Osteocyte (in vitro differentiated cells): ENCODE measurements at regions not wholly inside any gene's neighbourhood (a gene's known extent, or its start where the extent isn't known, plus 50 kb on each side); places are given as distances from the start of the nearest gene placed in this dataset.

Experiments used
- DNase-seq: peaks from one replicate; pipeline ENCODE4 v3.0.0; 2021; ENCODE audit warnings: mixed read lengths; ENCODE audit not compliant: unreplicated experiment; ENCODE audit errors: extremely low spot score
- H3K27ac Mint-ChIP-seq: one replicate; pipeline ENCODE4 v1.8.0; 2021; ENCODE audit warnings: mild to moderate bottlenecking, mixed read lengths; ENCODE audit not compliant: unreplicated experiment
- H3K27me3 Mint-ChIP-seq: one replicate; pipeline ENCODE4 v1.8.0; 2021; ENCODE audit warnings: mixed read lengths; ENCODE audit not compliant: unreplicated experiment
- H3K36me3 Mint-ChIP-seq: one replicate; pipeline ENCODE4 v1.8.0; 2021; ENCODE audit warnings: mixed read lengths; ENCODE audit not compliant: unreplicated experiment
- H3K4me1 Mint-ChIP-seq: one replicate; pipeline ENCODE4 v1.8.0; 2021; ENCODE audit warnings: mixed read lengths; ENCODE audit not compliant: unreplicated experiment
- H3K4me3 Mint-ChIP-seq: one replicate; pipeline ENCODE4 v1.8.0; 2021; ENCODE audit warnings: mild to moderate bottlenecking, moderate library complexity, mixed read lengths; ENCODE audit not compliant: unreplicated experiment
- H3K9me3 Mint-ChIP-seq: one replicate; pipeline ENCODE4 v1.8.0; 2021; ENCODE audit warnings: mixed read lengths; ENCODE audit not compliant: unreplicated experiment
- TF ChIP-seq, protein P1 (sequence below): fragments of 200-600 bp; sonication (generic); IDR thresholded peaks from 2 replicates; pipeline ENCODE4 v1.5.0; 2021; ENCODE audit warnings: antibody characterized with exemption, mild to moderate bottlenecking, moderate library complexity

DNA sequence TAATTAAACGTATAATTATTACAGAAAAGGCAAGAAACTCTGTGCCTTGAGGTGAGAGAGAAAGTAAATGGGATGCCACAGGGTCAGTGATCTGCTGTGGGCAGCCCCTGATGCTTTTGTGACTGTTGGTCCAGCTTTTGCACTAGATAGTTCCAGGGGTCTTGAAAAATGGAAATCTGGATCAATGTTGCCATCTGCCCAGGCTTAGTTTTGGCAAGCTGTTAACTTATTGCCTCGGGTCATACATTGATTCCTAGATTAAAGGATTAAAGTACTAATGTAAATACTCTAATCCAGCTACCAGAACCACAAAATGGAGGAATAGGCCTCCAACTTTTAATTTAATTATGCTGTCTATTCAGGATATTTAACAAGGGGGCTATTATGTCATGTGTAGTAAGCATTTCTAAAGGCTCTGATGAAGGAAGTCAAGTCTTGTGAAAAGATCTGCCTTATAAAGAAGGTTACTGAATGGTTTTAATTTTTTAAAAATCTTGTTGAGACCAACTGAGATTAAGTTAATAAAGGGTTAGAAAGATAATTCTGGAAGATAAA, 376.0 kb upstream of the HS3ST5 start:
- H3K4me1 Mint-ChIP-seq = no peaks in the 10 kb centered on the region
- H3K4me3 Mint-ChIP-seq = no peak overlapping the region
- DNase-seq = no peak
- H3K27ac Mint-ChIP-seq = no peak overlapping the region
- TF ChIP-seq, protein P1, sequence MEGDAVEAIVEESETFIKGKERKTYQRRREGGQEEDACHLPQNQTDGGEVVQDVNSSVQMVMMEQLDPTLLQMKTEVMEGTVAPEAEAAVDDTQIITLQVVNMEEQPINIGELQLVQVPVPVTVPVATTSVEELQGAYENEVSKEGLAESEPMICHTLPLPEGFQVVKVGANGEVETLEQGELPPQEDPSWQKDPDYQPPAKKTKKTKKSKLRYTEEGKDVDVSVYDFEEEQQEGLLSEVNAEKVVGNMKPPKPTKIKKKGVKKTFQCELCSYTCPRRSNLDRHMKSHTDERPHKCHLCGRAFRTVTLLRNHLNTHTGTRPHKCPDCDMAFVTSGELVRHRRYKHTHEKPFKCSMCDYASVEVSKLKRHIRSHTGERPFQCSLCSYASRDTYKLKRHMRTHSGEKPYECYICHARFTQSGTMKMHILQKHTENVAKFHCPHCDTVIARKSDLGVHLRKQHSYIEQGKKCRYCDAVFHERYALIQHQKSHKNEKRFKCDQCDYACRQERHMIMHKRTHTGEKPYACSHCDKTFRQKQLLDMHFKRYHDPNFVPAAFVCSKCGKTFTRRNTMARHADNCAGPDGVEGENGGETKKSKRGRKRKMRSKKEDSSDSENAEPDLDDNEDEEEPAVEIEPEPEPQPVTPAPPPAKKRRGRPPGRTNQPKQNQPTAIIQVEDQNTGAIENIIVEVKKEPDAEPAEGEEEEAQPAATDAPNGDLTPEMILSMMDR = no peak
- no peaks in the 10 kb centered on the region for H3K36me3 Mint-ChIP-seq
- no peaks in the 10 kb centered on the region for H3K27me3 Mint-ChIP-seq
- H3K9me3 Mint-ChIP-seq = no peaks in the 10 kb centered on the region

DNA sequence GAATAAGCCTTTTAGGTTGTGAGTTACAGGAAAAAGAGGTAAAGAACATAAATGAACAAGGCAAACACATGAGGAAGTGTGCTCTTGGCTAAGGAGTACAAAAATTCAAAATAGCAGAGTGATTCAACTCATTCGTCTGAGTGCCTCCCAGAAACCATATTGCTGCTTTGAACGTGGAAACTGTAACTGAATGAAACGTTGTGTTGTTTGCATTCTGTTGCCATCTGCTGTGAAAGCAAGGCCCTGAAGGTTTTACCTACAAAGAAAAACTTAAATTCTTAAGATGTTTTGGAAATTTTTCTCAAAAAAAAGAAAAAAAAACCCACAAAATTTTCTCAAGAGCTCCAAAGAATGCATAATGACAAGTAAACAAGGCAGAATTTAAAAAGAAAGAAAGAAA, 375.4 kb upstream of the HS3ST5 start:
- TF ChIP-seq, protein P1 = no peak
- no peaks in the 10 kb centered on the region for H3K4me1 Mint-ChIP-seq
- no peaks in the 10 kb centered on the region for H3K9me3 Mint-ChIP-seq
- DNase-seq = no peak
- no peaks in the 10 kb centered on the region for H3K27me3 Mint-ChIP-seq
- no peak overlapping the region for H3K4me3 Mint-ChIP-seq
- H3K27ac Mint-ChIP-seq = no peak overlapping the region
- no peaks in the 10 kb centered on the region for H3K36me3 Mint-ChIP-seq

DNA sequence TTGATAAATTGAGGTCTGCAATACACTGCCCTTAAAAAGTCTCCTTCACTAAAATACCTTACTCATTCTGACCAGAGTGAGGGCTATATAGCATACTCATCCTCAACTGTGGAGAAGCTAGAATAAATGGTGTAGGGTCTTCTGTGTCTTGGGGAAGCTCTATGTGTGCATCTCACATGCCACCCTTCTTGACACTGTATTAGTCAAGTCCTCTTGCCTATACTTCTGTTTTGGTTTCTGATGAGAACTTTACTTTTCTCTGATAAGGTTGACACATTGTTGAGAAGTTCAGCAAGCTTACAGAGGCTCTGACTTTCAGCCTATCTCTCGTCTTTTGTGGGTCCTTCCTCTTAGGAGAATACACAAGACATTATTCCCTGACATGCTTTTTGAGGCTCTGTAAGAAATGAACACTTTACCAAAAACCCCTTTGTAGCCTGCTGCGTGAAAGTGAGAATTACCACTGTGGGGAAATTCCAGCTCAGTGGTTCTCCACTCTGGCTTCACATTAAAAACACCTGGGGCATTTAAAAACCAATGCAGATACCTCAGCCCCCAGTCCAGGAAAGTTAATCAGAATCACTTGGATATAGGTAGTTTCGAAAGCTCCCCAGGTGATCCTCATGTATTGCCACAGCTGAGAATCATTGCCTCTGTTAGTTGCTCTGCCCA, 372.1 kb upstream of the HS3ST5 start:
- DNase-seq = no peak
- TF ChIP-seq, protein P1 = no peak
- no peaks in the 10 kb centered on the region for H3K36me3 Mint-ChIP-seq
- H3K4me1 Mint-ChIP-seq = no peaks in the 10 kb centered on the region
- H3K27me3 Mint-ChIP-seq = no peaks in the 10 kb centered on the region
- H3K27ac Mint-ChIP-seq = no peak overlapping the region
- no peak overlapping the region for H3K4me3 Mint-ChIP-seq
- H3K9me3 Mint-ChIP-seq = no peaks in the 10 kb centered on the region

DNA sequence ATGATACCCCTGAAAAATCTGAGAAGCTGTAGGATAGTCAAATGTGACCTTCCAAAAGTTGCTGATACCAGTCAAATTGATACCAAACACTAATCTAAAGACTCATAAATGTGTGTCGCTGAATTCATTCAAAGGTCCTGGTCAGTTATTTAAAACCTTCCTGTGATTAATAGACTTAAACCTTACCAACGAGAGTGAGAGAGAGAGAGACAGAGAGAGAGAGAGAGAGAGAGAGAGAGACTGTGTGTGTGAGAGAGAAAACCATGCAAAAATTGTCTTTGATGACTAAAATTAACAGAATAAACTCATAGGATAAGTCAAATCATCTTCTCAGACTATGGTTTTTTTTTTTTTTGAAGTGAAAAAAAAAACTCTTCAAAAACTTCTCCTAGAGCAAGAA, 370.9 kb upstream of the HS3ST5 start:
- H3K9me3 Mint-ChIP-seq = no peaks in the 10 kb centered on the region
- H3K4me1 Mint-ChIP-seq = no peaks in the 10 kb centered on the region
- H3K27me3 Mint-ChIP-seq = no peaks in the 10 kb centered on the region
- H3K4me3 Mint-ChIP-seq = no peak overlapping the region
- H3K36me3 Mint-ChIP-seq = no peaks in the 10 kb centered on the region
- H3K27ac Mint-ChIP-seq = no peak overlapping the region
- TF ChIP-seq, protein P1 = no peak
- no peak for DNase-seq

DNA sequence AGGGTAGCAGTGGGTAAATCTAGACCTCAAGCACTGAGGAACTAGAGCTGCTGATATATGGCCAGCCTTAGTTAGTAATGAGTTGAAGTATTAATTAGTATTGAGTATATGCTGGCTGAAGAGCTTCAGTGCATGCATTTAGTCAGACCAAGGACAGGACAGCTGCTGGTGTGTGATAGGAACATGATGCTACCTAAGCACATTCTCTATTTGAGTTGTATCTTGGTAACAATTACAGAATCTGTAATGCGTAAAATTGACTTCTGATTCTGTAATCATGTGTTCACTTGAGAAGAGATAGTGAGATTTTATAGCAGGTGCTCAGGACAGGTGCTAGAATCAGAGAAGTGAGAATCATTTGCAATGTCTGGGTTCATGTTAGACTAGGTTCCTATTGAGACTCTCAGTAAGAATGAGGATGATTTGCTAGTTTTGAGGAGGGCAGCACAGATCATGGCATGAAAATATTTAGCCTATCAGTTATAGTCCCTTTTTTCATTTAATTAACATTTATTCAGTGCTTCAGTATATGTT, 369.4 kb upstream of the HS3ST5 start:
- TF ChIP-seq, protein P1 = no peak
- Mint-ChIP-seq H3K27me3 (no peaks in the 10 kb centered on the region), H3K4me1 (peaks cover 4% of the 10 kb centered on the region), H3K27ac (no peak overlapping the region), H3K9me3 (no peaks in the 10 kb centered on the region), H3K36me3 (no peaks in the 10 kb centered on the region), H3K4me3 (no peak overlapping the region)
- DNase-seq = no peak
